Heart left ventricle (tissue), 16 donors: ENCODE measurements at regions not wholly inside any gene's neighbourhood (a gene's known extent, or its start where the extent isn't known, plus 50 kb on each side); places are given as distances from the start of the nearest gene placed in this dataset.

Source experiments
- ATAC-seq, 4 donors: fragments of 200-7000 bp; cut with Tn5 transposase; one replicate each; pipeline ENCODE4 v1.9.1; 2020 to 2022; ENCODE audit warnings: moderate library complexity in 4 of 4, mild to moderate bottlenecking in 3 of 4, moderate number of reproducible peaks in 1 of 4
- DNase-seq, 5 donors: peaks; one replicate each; pipeline ENCODE4 v3.0.0-alpha.2; 2020
- H3K27ac ChIP-seq, 12 donors: fragments of 200-600 bp; sonication (generic) in 4 of 12; one replicate each; pipeline versions ENCODE4 v1.5.0 to v1.8.0; 2016 to 2022; ENCODE audit warnings: mild to moderate bottlenecking in 2 of 12
- H3K27me3 ChIP-seq, 9 donors: fragments of 200-600 bp; sonication (generic) in 2 of 9; one replicate each; pipeline versions ENCODE4 v1.5.1 to v1.8.0; 2016 to 2022; ENCODE audit warnings: mild to moderate bottlenecking in 3 of 9
- H3K36me3 ChIP-seq, 9 donors: fragments of 200-600 bp; sonication (generic) in 2 of 9; one replicate each; pipeline versions ENCODE4 v1.5.0 to v1.8.0; 2018 to 2022; ENCODE audit warnings: mild to moderate bottlenecking in 2 of 9
- H3K4me1 ChIP-seq, 12 donors: fragments of 200-600 bp; sonication (generic) in 4 of 12; one replicate each; pipeline versions ENCODE4 v1.5.0 to v1.8.0; 2016 to 2022; ENCODE audit warnings: mild to moderate bottlenecking in 3 of 12
- H3K4me3 ChIP-seq, 12 donors: fragments of 200-600 bp; sonication (generic) in 4 of 12; one replicate each; pipeline versions ENCODE4 v1.5.0 to v1.8.0; 2017 to 2022; ENCODE audit warnings: mild to moderate bottlenecking in 9 of 12, moderate library complexity in 4 of 12
- H3K9me3 ChIP-seq, 12 donors: fragments of 200-600 bp; sonication (generic) in 4 of 12; one replicate each; pipeline versions ENCODE4 v1.5.0 to v1.8.0; 2016 to 2022; ENCODE audit warnings: mild to moderate bottlenecking in 1 of 12
- POLR2A ChIP-seq, 2 donors: fragments of 450-650 bp; IDR thresholded peaks; one replicate each; pipeline ENCODE4 v1.6.1; 2017; ENCODE audit warnings: antibody characterized with exemption in 2 of 2, mild to moderate bottlenecking in 2 of 2, moderate library complexity in 2 of 2
- WGBS, 4 donors: extraction: QIAGEN DNeasy Blood & Tissue Kit in 2 of 4; methylation state at CpG; one replicate each; pipeline versions ENCODE4 v1.1.5 to v1.1.7; 2013 to 2018; 5-methylcytosine and 5-hydroxymethylcytosine counted together
- intact Hi-C, 10 donors: fragments of 100-400 bp; cut with DNase I; formaldehyde crosslinking; loops; one replicate each; pipeline versions ENCODE4 v1.11.1 to v1.14.2; 2022
- TF ChIP-seq, protein P1 (sequence below), 12 donors: fragments of 200-600 bp; sonication (generic) in 4 of 12; IDR thresholded peaks; one replicate each; pipeline versions ENCODE4 v1.5.0 to v1.8.0; 2018 to 2022; ENCODE audit warnings: antibody characterized with exemption in 12 of 12, mild to moderate bottlenecking in 5 of 12
- donor health status: ischemic (EF 13 %, LVEDD 7.1; RV severe dilation, severe dysfunction).
- donor health status: healthy with polysubstance abuse.
- donor health status: DM: no; HTN: yes; CAD: no.
- donor health status: DM: no; HTN: no; CAD: no.
- donor health status: ischemic (EF 25% LVEDD 6.9; RV normal size, moderate dysfunction).
- donor health status: ischemic (EF 25% LVEDD 5.7; RV mildly dilated, moderate dysfunction).
- donor health status: healthy.
- donor health status: DM: yes; HTN: yes; CAD: no.
- donor health status: ischemic (EF 35%, LVEDD 5.7; RV mildly dilated, moderate dysfunction).
- donor health status: nonischemic (EF 11% LVEDD 7.7; RV severe dilation, severe dysfunction).
- donor health status: DM: yes; HTN: yes; CAD: no.
- donor health status: PGD.
- donor health status: ischemic (EF 29% LVEDD 5.4; RV normal size, mild dysfunction).
- donor health status: nonischemic (EF 23%, LVEDD 6.1; RV moderate dilation, normal function).

DNA sequence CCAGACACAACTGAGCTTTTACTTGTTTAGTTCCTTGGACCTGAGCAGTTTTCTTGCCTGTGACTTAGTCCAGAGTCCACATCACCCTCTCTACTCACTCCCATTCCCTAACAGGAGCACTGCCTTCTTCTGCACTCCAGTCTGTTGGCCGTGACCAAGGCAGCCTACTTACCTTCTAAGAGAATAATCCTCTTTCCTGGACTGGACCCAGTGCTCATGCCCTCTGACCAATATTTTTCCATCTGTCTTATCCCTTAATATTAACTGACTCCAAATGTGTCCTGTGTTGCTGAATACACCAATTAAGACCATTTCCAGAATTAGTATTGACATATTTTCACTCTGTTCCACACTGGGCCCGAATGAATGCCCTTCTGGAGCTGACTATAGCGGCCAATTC is 681.0 kb upstream of the KIF2B start:
- WGBS, 4 donors: 88 to 92% (median 91%) methylated on average over 3 of the region's 3 CpGs
- no peak overlapping the region for H3K4me3 ChIP-seq
- no peaks in the 10 kb centered on the region for H3K9me3 ChIP-seq
- TF ChIP-seq, protein P1, sequence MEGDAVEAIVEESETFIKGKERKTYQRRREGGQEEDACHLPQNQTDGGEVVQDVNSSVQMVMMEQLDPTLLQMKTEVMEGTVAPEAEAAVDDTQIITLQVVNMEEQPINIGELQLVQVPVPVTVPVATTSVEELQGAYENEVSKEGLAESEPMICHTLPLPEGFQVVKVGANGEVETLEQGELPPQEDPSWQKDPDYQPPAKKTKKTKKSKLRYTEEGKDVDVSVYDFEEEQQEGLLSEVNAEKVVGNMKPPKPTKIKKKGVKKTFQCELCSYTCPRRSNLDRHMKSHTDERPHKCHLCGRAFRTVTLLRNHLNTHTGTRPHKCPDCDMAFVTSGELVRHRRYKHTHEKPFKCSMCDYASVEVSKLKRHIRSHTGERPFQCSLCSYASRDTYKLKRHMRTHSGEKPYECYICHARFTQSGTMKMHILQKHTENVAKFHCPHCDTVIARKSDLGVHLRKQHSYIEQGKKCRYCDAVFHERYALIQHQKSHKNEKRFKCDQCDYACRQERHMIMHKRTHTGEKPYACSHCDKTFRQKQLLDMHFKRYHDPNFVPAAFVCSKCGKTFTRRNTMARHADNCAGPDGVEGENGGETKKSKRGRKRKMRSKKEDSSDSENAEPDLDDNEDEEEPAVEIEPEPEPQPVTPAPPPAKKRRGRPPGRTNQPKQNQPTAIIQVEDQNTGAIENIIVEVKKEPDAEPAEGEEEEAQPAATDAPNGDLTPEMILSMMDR (IDR thresholded peaks at IDR 0.05): no peak
- no peak for TF ChIP-seq POLR2A (IDR thresholded peaks at IDR 0.05)
- no peak overlapping the region for H3K27ac ChIP-seq
- intact Hi-C loops: no loop called here
- no peak for ATAC-seq
- DNase-seq: no peak
- peaks cover 0 to 3% (median 0%) of the 10 kb centered on the region in 12 donors for H3K4me1 ChIP-seq
- no peaks in the 10 kb centered on the region for H3K36me3 ChIP-seq
- H3K27me3 ChIP-seq: no peaks in the 10 kb centered on the region

DNA sequence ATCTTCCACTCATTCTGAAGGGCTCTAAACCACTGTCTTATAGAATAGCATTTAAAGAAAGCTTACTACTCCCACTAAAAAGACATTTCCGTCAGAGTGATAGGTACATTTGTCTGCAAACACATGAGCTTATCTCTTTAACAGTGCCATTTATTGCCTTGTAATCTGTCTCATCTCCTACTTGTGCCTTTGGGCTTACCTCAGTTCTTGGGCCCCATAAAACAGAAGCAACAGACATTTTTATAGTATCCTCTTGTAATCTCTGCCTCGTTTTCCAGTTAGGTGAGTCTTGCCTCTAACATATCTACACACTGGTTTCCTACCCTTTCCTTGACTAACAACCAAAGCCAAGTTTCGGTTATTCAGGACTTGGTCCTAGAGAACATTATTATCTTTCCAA is 681.4 kb upstream of the KIF2B start:
- Histone ChIP-seq H3K4me3 (no peak overlapping the region), H3K36me3 (no peaks in the 10 kb centered on the region), H3K9me3 (no peaks in the 10 kb centered on the region), H3K4me1 (peaks cover 0 to 3% (median 0%) of the 10 kb centered on the region in 12 donors), H3K27ac (no peak overlapping the region), H3K27me3 (no peaks in the 10 kb centered on the region)
- no peak for TF ChIP-seq POLR2A (IDR thresholded peaks at IDR 0.05)
- TF ChIP-seq, protein P1 (IDR thresholded peaks at IDR 0.05): no peak
- 57 to 63% (median 62%) methylated on average over 3 of the region's 3 CpGs for WGBS, 4 donors
- ATAC-seq (no peak), DNase-seq (no peak)
- intact Hi-C loops: no loop called here

DNA sequence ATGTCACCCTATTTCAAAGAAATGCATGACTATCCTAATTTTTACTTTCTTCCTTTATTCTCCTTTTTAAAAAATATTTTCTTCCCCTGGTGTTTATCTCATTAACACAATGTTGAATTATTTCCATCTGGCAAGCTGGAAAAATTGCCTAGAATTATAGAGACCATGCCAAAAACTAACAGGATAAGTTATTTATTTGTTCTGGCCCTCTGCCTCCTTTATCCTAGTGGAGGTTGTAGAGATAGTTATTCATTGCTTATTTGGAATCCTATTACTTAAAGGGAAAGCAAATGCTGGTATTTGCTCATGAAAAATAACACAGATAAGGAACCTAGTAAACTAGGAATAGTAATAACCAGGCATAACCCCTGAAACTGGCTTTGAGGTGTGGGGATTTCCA is 684.9 kb upstream of the KIF2B start:
- Histone ChIP-seq H3K9me3 (no peaks in the 10 kb centered on the region), H3K4me1 (peaks cover 0 to 5% (median 0%) of the 10 kb centered on the region in 12 donors), H3K27ac (no peak overlapping the region), H3K4me3 (no peak overlapping the region), H3K36me3 (no peaks in the 10 kb centered on the region), H3K27me3 (no peaks in the 10 kb centered on the region)
- ATAC-seq (no peak), DNase-seq (no peak)
- intact Hi-C loops: no loop called here
- no peak for TF ChIP-seq POLR2A (IDR thresholded peaks at IDR 0.05)
- TF ChIP-seq, protein P1 (IDR thresholded peaks at IDR 0.05): no peak

DNA sequence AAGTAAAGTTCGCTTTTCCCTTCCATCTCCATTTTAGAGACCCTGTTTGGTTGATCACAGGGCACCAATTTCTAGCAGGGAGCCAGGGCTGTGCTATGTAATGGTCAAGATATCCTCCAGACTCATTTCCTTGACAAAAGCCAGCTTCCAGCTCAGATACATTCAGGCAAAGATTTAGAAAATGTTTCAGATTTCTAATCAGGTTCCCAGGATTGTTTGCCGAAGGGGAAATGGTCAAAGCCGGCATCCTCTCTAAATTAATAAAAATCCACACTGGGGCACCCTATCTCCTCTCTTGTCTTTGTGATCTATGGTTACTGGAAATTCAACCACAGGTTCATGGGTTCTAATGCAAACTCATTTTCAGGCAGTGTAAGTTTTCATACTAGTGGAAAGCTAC is 686.8 kb upstream of the KIF2B start:
- no peak for TF ChIP-seq POLR2A (IDR thresholded peaks at IDR 0.05)
- TF ChIP-seq, protein P1 (IDR thresholded peaks at IDR 0.05): no peak
- Histone ChIP-seq H3K36me3 (no peaks in the 10 kb centered on the region), H3K4me1 (peaks cover 0 to 5% (median 0%) of the 10 kb centered on the region in 12 donors), H3K4me3 (no peak overlapping the region), H3K27ac (no peak overlapping the region), H3K27me3 (no peaks in the 10 kb centered on the region), H3K9me3 (no peaks in the 10 kb centered on the region)
- WGBS, 4 donors: 37 to 51% (median 47%) methylated on average over 3 of the region's 3 CpGs
- intact Hi-C loops: no loop called here
- DNase-seq: no peak
- no peak for ATAC-seq
